ENCODE measurements at regions not wholly inside any gene's neighbourhood (a gene's known extent, or its start where the extent isn't known, plus 50 kb on each side); places are given as distances from the start of the nearest gene placed in this dataset.

GRCh38 chr12:125330645-125331341 is 265.6 kb downstream of the AACS start:
- Histone ChIP-seq H3K4me3 (ENCODE audit: insufficient read depth, low read length) (peak overlapping the region; percentile 70), H3K79me2 (ENCODE audit: insufficient read depth, low read length) (no peaks in the 10 kb centered on the region), H3K27me3 (ENCODE audit: insufficient read depth, low read length) (no peaks in the 10 kb centered on the region), H2AFZ (ENCODE audit: low read length) (peak overlapping the region; percentile 94), H3K4me1 (ENCODE audit: insufficient read depth, low read length) (no peaks in the 10 kb centered on the region), H3K9me3 (ENCODE audit: low read depth, low read length) (no peaks in the 10 kb centered on the region), H3K36me3 (ENCODE audit: insufficient read depth, low read length) (no peaks in the 10 kb centered on the region), H3K4me2 (ENCODE audit: insufficient read depth, low read length) (peak overlapping the region; percentile 91), H4K20me1 (ENCODE audit: insufficient read depth, low read length) (no peaks in the 10 kb centered on the region), H3K27ac (ENCODE audit: low read depth, low read length) (no peak overlapping the region)
- DNase-seq (ENCODE audit: insufficient read length, low spot score, missing footprints) = peak; percentile 97
- peak; percentile 64 for TF ChIP-seq CTCF (IDR thresholded peaks at IDR 0.05; ENCODE audit: extremely low read depth, low read depth, low read length)

GRCh38 chr12:125331342-125332052 is 266.3 kb downstream of the AACS start:
- H2AFZ ChIP-seq (ENCODE audit: low read length) = peak overlapping the region; percentile 94
- no peak for DNase-seq (ENCODE audit: insufficient read length, low spot score, missing footprints)

GRCh38 chr12:125332900-125333299 is 267.7 kb downstream of the AACS start:
- H2AFZ ChIP-seq (ENCODE audit: low read length) = no peak overlapping the region
- H3K4me2 ChIP-seq (ENCODE audit: insufficient read depth, low read length) = no peak overlapping the region
- H4K20me1 ChIP-seq (ENCODE audit: insufficient read depth, low read length) = no peaks in the 10 kb centered on the region
- DNase-seq (ENCODE audit: insufficient read length, low spot score, missing footprints) = no peak
- H3K9me3 ChIP-seq (ENCODE audit: low read depth, low read length) = no peaks in the 10 kb centered on the region
- no peak overlapping the region for H3K4me3 ChIP-seq (ENCODE audit: insufficient read depth, low read length)
- no peak overlapping the region for H3K27ac ChIP-seq (ENCODE audit: low read depth, low read length)
- no peaks in the 10 kb centered on the region for H3K27me3 ChIP-seq (ENCODE audit: insufficient read depth, low read length)
- no peaks in the 10 kb centered on the region for H3K4me1 ChIP-seq (ENCODE audit: insufficient read depth, low read length)
- peak; percentile 16 for TF ChIP-seq CTCF (IDR thresholded peaks at IDR 0.05; ENCODE audit: extremely low read depth, low read depth, low read length)
- no peaks in the 10 kb centered on the region for H3K79me2 ChIP-seq (ENCODE audit: insufficient read depth, low read length)
- H3K36me3 ChIP-seq (ENCODE audit: insufficient read depth, low read length) = no peaks in the 10 kb centered on the region

More at GRCh38 chr12:125331342-125332052, 266.3 kb downstream of the AACS start:
- no peaks in the 10 kb centered on the region for H3K9me3 ChIP-seq (ENCODE audit: low read depth, low read length)
- H3K4me2 ChIP-seq (ENCODE audit: insufficient read depth, low read length) = peak overlapping the region; percentile 91
- no peak overlapping the region for H3K27ac ChIP-seq (ENCODE audit: low read depth, low read length)
- H3K4me3 ChIP-seq (ENCODE audit: insufficient read depth, low read length) = peak overlapping the region; percentile 70
- H3K79me2 ChIP-seq (ENCODE audit: insufficient read depth, low read length) = no peaks in the 10 kb centered on the region
- H3K4me1 ChIP-seq (ENCODE audit: insufficient read depth, low read length) = no peaks in the 10 kb centered on the region
- H4K20me1 ChIP-seq (ENCODE audit: insufficient read depth, low read length) = no peaks in the 10 kb centered on the region
- TF ChIP-seq CTCF (IDR thresholded peaks at IDR 0.05; ENCODE audit: extremely low read depth, low read depth, low read length) = no peak
- H3K36me3 ChIP-seq (ENCODE audit: insufficient read depth, low read length) = no peaks in the 10 kb centered on the region
- no peaks in the 10 kb centered on the region for H3K27me3 ChIP-seq (ENCODE audit: insufficient read depth, low read length)

- Histone ChIP-seq H3K27me3 (ENCODE audit: insufficient read depth, low read length) (no peaks in the 10 kb centered on the region), H3K27ac (ENCODE audit: low read depth, low read length) (no peak overlapping the region), H3K9me3 (ENCODE audit: low read depth, low read length) (no peaks in the 10 kb centered on the region), H3K4me2 (ENCODE audit: insufficient read depth, low read length) (no peak overlapping the region), H3K4me1 (ENCODE audit: insufficient read depth, low read length) (no peaks in the 10 kb centered on the region), H3K36me3 (ENCODE audit: insufficient read depth, low read length) (no peaks in the 10 kb centered on the region), H3K4me3 (ENCODE audit: insufficient read depth, low read length) (no peak overlapping the region), H2AFZ (ENCODE audit: low read length) (no peak overlapping the region), H4K20me1 (ENCODE audit: insufficient read depth, low read length) (no peaks in the 10 kb centered on the region), H3K79me2 (ENCODE audit: insufficient read depth, low read length) (no peaks in the 10 kb centered on the region)
- no peak for TF ChIP-seq CTCF (IDR thresholded peaks at IDR 0.05; ENCODE audit: extremely low read depth, low read depth, low read length)
- DNase-seq (ENCODE audit: insufficient read length, low spot score, missing footprints) = no peak
Measured at GRCh38 chr12:125336246-125336645, 271.0 kb downstream of the AACS start.
